HPDE6-E6E7 (cell line): ENCODE measurements at regions not wholly inside any gene's neighbourhood (a gene's known extent, or its start where the extent isn't known, plus 50 kb on each side); places are given as distances from the start of the nearest gene placed in this dataset.

Source experiments
- DNase-seq: peaks from one replicate; pipeline ENCODE4 v3.0.0; 2011; ENCODE audit warnings: missing footprints; ENCODE audit errors: extremely low spot score

- DNase-seq = no peak
Measured at GRCh38 chr4:164484551-164484950, 269.4 kb upstream of the SMIM31 start.

GRCh38 chr4:164485136-164485535 is 268.8 kb upstream of the SMIM31 start:
- DNase-seq = no peak

- DNase-seq = peak; percentile 70
Measured at GRCh38 chr4:164488114-164488513, 265.8 kb upstream of the SMIM31 start.

GRCh38 chr4:164501074-164501473 is 252.9 kb upstream of the SMIM31 start:
- no peak for DNase-seq

GRCh38 chr4:164503874-164504273 is 250.1 kb upstream of the SMIM31 start:
- DNase-seq = no peak

- DNase-seq = no peak
Measured at GRCh38 chr4:164508097-164508496, 245.8 kb upstream of the SMIM31 start.

GRCh38 chr4:164508771-164509170 is 245.2 kb upstream of the SMIM31 start:
- no peak for DNase-seq

- no peak for DNase-seq
Measured at GRCh38 chr4:164509951-164510350, 244.0 kb upstream of the SMIM31 start.

GRCh38 chr4:164512124-164512523 is 241.8 kb upstream of the SMIM31 start:
- DNase-seq = no peak

GRCh38 chr4:164514765-164515164 is 239.2 kb upstream of the SMIM31 start:
- no peak for DNase-seq

- no peak for DNase-seq
Measured at GRCh38 chr4:164524789-164525188, 229.1 kb upstream of the SMIM31 start.

- no peak for DNase-seq
Measured at GRCh38 chr4:164526933-164527583, 226.9 kb upstream of the SMIM31 start.

- no peak for DNase-seq
Measured at GRCh38 chr4:164529058-164529457, 224.9 kb upstream of the SMIM31 start.

- no peak for DNase-seq
Measured at GRCh38 chr4:164529486-164529885, 224.4 kb upstream of the SMIM31 start.

- DNase-seq = no peak
Measured at GRCh38 chr4:164531336-164531735, 222.6 kb upstream of the SMIM31 start.

GRCh38 chr4:164536814-164537213 is 217.1 kb upstream of the SMIM31 start:
- DNase-seq = peak; percentile 88

- DNase-seq = no peak
Measured at GRCh38 chr4:164538097-164538496, 215.8 kb upstream of the SMIM31 start.

GRCh38 chr4:164540987-164541386 is 212.9 kb upstream of the SMIM31 start:
- DNase-seq = no peak

- DNase-seq = no peak
Measured at GRCh38 chr4:164542431-164542830, 211.5 kb upstream of the SMIM31 start.

GRCh38 chr4:164550989-164551712 is 202.8 kb upstream of the SMIM31 start:
- DNase-seq = no peak

- no peak for DNase-seq
Measured at GRCh38 chr4:164551713-164552040, 202.3 kb upstream of the SMIM31 start.

- no peak for DNase-seq
Measured at GRCh38 chr4:164571593-164572390, 182.1 kb upstream of the SMIM31 start.

- peak; percentile 35 for DNase-seq
Measured at GRCh38 chr4:164572877-164573279, 181.1 kb upstream of the SMIM31 start.
